MCF 10A (cell line): ENCODE measurements at regions not wholly inside any gene's neighbourhood (a gene's known extent, or its start where the extent isn't known, plus 50 kb on each side); places are given as distances from the start of the nearest gene placed in this dataset.

Experiments used
- BruUV-seq: library from RNA; stranded (reverse); fragments of 400-500 nt; replicated peaks from 2 replicates; lab custom pipeline; 2021; lab: Mats Ljungman, UMichigan
- CTCF ChIA-PET: fragments of 300-600 bp; sonication (Branson Sonifier 250); formaldehyde crosslinking; extraction: SDS; loops from one replicate; lab custom pipeline; 2021; ENCODE audit warnings: antibody characterized with exemption, inconsistent platforms; lab: Yijun Ruan, JAX
- POLR2A ChIA-PET: fragments of 300-600, 350-650 bp; sonication (Branson Sonifier 250); formaldehyde crosslinking; extraction: SDS; loops from one replicate; lab custom pipeline; 2020; ENCODE audit warnings: antibody characterized with exemption, inconsistent platforms; lab: Yijun Ruan, JAX
- DNase-seq: peaks from one replicate; pipeline ENCODE4 v3.0.0-alpha.2; 2018; ENCODE audit not compliant: unreplicated experiment
- H3K27ac Mint-ChIP-seq: one replicate; pipeline ENCODE4 v1.8.0; 2022; ENCODE audit warnings: mild to moderate bottlenecking, low read depth, mixed read lengths; ENCODE audit not compliant: unreplicated experiment
- H3K27me3 Mint-ChIP-seq: one replicate; pipeline ENCODE4 v1.8.0; 2022; ENCODE audit warnings: mixed read lengths; ENCODE audit not compliant: insufficient read depth, unreplicated experiment
- H3K36me3 Mint-ChIP-seq: one replicate; pipeline ENCODE4 v1.8.0; 2022; ENCODE audit warnings: mild to moderate bottlenecking, moderate library complexity, mixed read lengths; ENCODE audit not compliant: insufficient read depth, unreplicated experiment
- H3K4me1 Mint-ChIP-seq: one replicate; pipeline ENCODE4 v1.8.0; 2022; ENCODE audit warnings: mixed read lengths; ENCODE audit not compliant: insufficient read depth, unreplicated experiment
- H3K4me3 Mint-ChIP-seq: one replicate; pipeline ENCODE4 v1.8.0; 2022; ENCODE audit warnings: mild to moderate bottlenecking, moderate library complexity, mixed read lengths; ENCODE audit not compliant: unreplicated experiment
- H3K9me3 Mint-ChIP-seq: one replicate; pipeline ENCODE4 v1.8.0; 2022; ENCODE audit warnings: mixed read lengths; ENCODE audit not compliant: unreplicated experiment
- intact Hi-C: fragments of 100-400 bp; cut with micrococcal nuclease; formaldehyde crosslinking; loops from 2 replicates; pipeline ENCODE4 v1.14.1; 2022
- TF ChIP-seq, protein P1 (sequence below): fragments of 200-600 bp; IDR thresholded peaks from one replicate; pipeline ENCODE4 v1.8.0; 2022; ENCODE audit warnings: antibody characterized with exemption, mild to moderate bottlenecking; ENCODE audit not compliant: unreplicated experiment

DNA sequence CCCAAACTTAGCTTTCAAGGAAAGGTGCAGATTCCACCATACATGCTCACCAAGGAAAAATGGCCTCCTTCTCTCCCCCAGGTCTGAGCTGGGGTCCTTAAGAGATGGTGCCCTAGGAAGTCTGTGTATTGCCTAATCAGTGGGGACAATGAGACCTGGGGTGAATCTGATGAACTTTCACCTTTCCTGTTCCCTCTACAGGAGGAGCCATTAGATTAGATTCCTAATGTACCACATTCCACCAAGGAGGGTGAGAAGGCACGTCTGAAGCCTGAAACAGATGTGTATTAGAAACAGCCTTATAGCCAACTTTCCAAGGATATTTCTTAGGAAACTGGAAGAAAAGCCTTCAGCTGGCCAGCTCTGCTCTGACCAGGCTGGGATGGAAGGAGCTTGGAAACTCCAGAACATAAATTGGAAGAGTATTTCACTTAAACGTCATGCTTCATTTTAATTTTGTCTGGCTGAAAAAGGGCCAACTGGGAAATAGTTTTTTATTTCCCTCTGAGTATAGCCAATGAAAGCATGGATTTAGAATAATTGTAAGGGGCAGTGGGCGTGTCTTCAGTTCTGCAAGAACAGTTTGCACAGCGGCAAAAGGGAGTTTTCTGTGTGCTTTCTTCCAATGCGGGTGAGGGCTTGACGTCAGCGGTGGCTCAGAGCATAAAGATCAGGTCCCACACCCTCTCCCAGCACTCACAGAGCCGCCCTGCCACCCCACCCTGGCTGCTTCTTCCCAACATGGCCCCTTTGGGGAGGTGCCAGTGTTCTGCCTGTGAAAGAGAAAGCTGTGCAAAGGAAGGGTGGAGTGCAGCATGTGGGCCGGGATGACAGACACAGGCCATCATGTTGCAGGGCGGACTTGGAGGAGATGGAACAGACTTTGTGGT lies 210.9 kb downstream of the ESM1 start:
- intact Hi-C loops, result no loop called here
- ChIA-PET CTCF (interaction anchor here (0.6 to 1.4 kb wide), 3 partner anchors 19 to 49 kb away, joined by 3 to 4 read pairs (median 3); no protein-coding TSS in a partner anchor), POLR2A (interaction anchor here (0.6 kb wide), 2 partner anchors 115 to 1590 kb away, joined by 3 read pairs; no protein-coding TSS in a partner anchor)
- no peak overlapping the region for H3K4me3 Mint-ChIP-seq
- TF ChIP-seq, protein P1, sequence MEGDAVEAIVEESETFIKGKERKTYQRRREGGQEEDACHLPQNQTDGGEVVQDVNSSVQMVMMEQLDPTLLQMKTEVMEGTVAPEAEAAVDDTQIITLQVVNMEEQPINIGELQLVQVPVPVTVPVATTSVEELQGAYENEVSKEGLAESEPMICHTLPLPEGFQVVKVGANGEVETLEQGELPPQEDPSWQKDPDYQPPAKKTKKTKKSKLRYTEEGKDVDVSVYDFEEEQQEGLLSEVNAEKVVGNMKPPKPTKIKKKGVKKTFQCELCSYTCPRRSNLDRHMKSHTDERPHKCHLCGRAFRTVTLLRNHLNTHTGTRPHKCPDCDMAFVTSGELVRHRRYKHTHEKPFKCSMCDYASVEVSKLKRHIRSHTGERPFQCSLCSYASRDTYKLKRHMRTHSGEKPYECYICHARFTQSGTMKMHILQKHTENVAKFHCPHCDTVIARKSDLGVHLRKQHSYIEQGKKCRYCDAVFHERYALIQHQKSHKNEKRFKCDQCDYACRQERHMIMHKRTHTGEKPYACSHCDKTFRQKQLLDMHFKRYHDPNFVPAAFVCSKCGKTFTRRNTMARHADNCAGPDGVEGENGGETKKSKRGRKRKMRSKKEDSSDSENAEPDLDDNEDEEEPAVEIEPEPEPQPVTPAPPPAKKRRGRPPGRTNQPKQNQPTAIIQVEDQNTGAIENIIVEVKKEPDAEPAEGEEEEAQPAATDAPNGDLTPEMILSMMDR, result no peak
- BruUV-seq, result no TSS peak
- H3K27ac Mint-ChIP-seq, result no peak overlapping the region
- H3K4me1 Mint-ChIP-seq, result no peaks in the 10 kb centered on the region
- no peaks in the 10 kb centered on the region for H3K27me3 Mint-ChIP-seq
- DNase-seq, result no peak
- H3K36me3 Mint-ChIP-seq, result peaks cover 5% of the 10 kb centered on the region
- no peaks in the 10 kb centered on the region for H3K9me3 Mint-ChIP-seq

DNA sequence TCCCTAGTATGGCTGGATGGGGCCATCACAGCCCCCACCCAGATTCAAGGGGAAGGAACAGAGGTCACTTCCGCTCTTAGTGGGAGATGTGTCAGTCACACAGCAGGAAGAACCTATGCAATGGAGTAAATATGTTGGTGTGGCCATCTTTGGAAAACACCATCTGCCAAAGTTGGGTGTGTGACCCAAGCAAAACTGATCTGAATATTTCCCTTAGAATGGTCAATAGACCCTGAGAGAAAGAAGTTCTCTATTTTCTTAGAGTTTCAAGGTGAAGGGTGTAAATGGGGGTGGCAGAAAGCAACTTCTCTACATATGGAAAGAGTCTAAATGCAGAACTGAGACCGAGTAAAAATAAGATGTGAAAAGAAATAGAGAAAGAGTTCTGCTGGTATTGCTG lies 212.7 kb downstream of the ESM1 start:
- ChIA-PET POLR2A (interaction anchor here (0.7 kb wide), 1 partner anchor 49 kb away, joined by 3 read pairs; no protein-coding TSS in a partner anchor), CTCF (no interaction called here)
- Mint-ChIP-seq H3K27ac (no peak overlapping the region), H3K4me1 (no peaks in the 10 kb centered on the region), H3K9me3 (no peaks in the 10 kb centered on the region), H3K27me3 (no peaks in the 10 kb centered on the region), H3K4me3 (no peak overlapping the region), H3K36me3 (peaks cover 5% of the 10 kb centered on the region)
- intact Hi-C loops, result no loop called here
- no TSS peak for BruUV-seq
- no peak for DNase-seq
- TF ChIP-seq, protein P1, result no peak

DNA sequence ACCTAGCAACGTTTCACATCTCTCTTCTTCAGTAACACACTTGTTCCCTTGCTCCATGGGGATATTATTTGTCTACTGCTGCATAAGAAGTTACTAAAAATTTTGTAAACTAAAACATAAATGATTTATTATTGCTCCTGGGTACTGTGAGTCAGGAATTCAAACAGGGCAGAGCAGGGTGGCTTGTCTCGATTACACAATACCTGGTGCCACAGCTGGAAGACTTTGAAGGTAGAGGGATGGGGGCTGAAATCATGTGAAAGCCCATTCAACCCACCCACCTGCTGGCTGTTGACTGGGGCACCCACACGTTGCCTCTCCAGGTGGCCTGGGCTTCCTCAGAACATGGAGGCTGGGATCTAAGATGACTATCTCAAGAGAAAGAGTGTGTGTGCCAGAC lies 213.2 kb downstream of the ESM1 start:
- no TSS peak for BruUV-seq
- peak; percentile 26 for DNase-seq
- intact Hi-C loops, result no loop called here
- Mint-ChIP-seq H3K4me1 (no peaks in the 10 kb centered on the region), H3K36me3 (peaks cover 5% of the 10 kb centered on the region), H3K4me3 (no peak overlapping the region), H3K27ac (no peak overlapping the region), H3K27me3 (no peaks in the 10 kb centered on the region), H3K9me3 (no peaks in the 10 kb centered on the region)
- TF ChIP-seq, protein P1, result no peak
- ChIA-PET POLR2A (interaction anchor here (0.7 kb wide), 1 partner anchor 50 kb away, joined by 3 read pairs; no protein-coding TSS in a partner anchor), CTCF (interaction anchor here (0.6 to 1.1 kb wide), 2 partner anchors 67 to 529 kb away, joined by 3 to 5 read pairs; no protein-coding TSS in a partner anchor)

DNA sequence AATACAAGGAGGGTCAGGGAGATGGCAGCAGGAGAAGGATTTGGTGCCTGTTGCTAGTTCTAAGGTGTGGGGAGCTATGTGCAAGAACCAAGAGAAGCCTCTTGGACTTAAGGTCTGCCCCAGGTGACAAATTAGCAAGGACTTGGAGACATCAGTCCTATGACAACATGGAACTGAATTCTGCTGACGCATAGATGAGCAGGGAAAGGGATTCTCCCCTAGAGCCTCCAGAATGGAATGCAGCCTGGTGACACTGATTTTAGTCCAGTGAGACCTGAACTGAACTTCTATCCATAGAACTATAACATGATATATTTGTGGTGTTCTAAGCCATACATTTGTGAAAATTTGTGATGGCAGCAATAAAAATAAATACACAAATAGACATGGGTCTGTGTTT lies 215.6 kb downstream of the ESM1 start:
- CTCF ChIA-PET, result interaction anchor here (1.1 to 1.7 kb wide), 2 partner anchors 76 to 125 kb away, joined by 3 to 5 read pairs; no protein-coding TSS in a partner anchor
- no peak for DNase-seq
- Mint-ChIP-seq H3K27ac (no peak overlapping the region), H3K27me3 (no peaks in the 10 kb centered on the region), H3K4me3 (no peak overlapping the region), H3K9me3 (no peaks in the 10 kb centered on the region), H3K36me3 (peaks cover 4% of the 10 kb centered on the region), H3K4me1 (no peaks in the 10 kb centered on the region)
- BruUV-seq, result no TSS peak
- POLR2A ChIA-PET, result no interaction called here
- TF ChIP-seq, protein P1, result no peak
- intact Hi-C loops, result no loop called here
